ENCODE measurements at regions not wholly inside any gene's neighbourhood (a gene's known extent, or its start where the extent isn't known, plus 50 kb on each side); places are given as distances from the start of the nearest gene placed in this dataset.

GRCh38 chr14:45381091-45381490 lies 128.1 kb upstream of the MIS18BP1 start:
- no peak for TF ChIP-seq EZH2phosphoT487 (conservative IDR thresholded peaks at IDR 0.05; ENCODE audit: low read length)
- no peak for TF ChIP-seq CTCF (IDR thresholded peaks at IDR 0.05; ENCODE audit: insufficient read depth, low read length, poor library complexity, severe bottlenecking)
- Histone ChIP-seq H3K9ac (ENCODE audit: low read length) (no peak overlapping the region), H3K9me2 (replicated peaks; ENCODE audit: insufficient read depth, low read length) (no peaks in the 10 kb centered on the region), H3K27me3 (ENCODE audit: low read length) (no peaks in the 10 kb centered on the region), H3K79me2 (ENCODE audit: insufficient read depth, low read length) (no peaks in the 10 kb centered on the region), H2AFZ (ENCODE audit: low read depth, low read length, severe bottlenecking) (no peak overlapping the region), H3K4me3 (ENCODE audit: insufficient read depth, low read length, poor library complexity, severe bottlenecking) (no peak overlapping the region), H3K27ac (ENCODE audit: low read depth, low read length) (no peak overlapping the region), H3K36me3 (ENCODE audit: low read length) (no peaks in the 10 kb centered on the region), H3K9me3 (ENCODE audit: insufficient read depth, low read length) (no peaks in the 10 kb centered on the region), H3K4me2 (ENCODE audit: low read depth, low read length, poor library complexity, severe bottlenecking) (no peak overlapping the region), H3F3A (ENCODE audit: insufficient read depth) (no peaks in the 10 kb centered on the region), H4K20me1 (ENCODE audit: low read depth, low read length) (no peaks in the 10 kb centered on the region)

GRCh38 chr14:45377166-45377565 lies 124.2 kb upstream of the MIS18BP1 start:
- no peak overlapping the region for H3K4me3 ChIP-seq (ENCODE audit: insufficient read depth, low read length, poor library complexity, severe bottlenecking)
- no peaks in the 10 kb centered on the region for H3K36me3 ChIP-seq (ENCODE audit: low read length)
- H3K9me3 ChIP-seq (ENCODE audit: insufficient read depth, low read length) = no peaks in the 10 kb centered on the region
- no peak for TF ChIP-seq CTCF (IDR thresholded peaks at IDR 0.05; ENCODE audit: insufficient read depth, low read length, poor library complexity, severe bottlenecking)
- H3K27ac ChIP-seq (ENCODE audit: low read depth, low read length) = no peak overlapping the region
- no peaks in the 10 kb centered on the region for H4K20me1 ChIP-seq (ENCODE audit: low read depth, low read length)
- H2AFZ ChIP-seq (ENCODE audit: low read depth, low read length, severe bottlenecking) = no peak overlapping the region
- no peaks in the 10 kb centered on the region for H3K79me2 ChIP-seq (ENCODE audit: insufficient read depth, low read length)
- no peaks in the 10 kb centered on the region for H3F3A ChIP-seq (ENCODE audit: insufficient read depth)
- H3K27me3 ChIP-seq (ENCODE audit: low read length) = no peaks in the 10 kb centered on the region
- H3K9ac ChIP-seq (ENCODE audit: low read length) = no peak overlapping the region
- H3K4me2 ChIP-seq (ENCODE audit: low read depth, low read length, poor library complexity, severe bottlenecking) = no peak overlapping the region
- no peaks in the 10 kb centered on the region for H3K9me2 ChIP-seq (replicated peaks; ENCODE audit: insufficient read depth, low read length)

GRCh38 chr14:45373877-45374276 lies 120.9 kb upstream of the MIS18BP1 start:
- Histone ChIP-seq H2AFZ (ENCODE audit: low read depth, low read length, severe bottlenecking) (no peak overlapping the region), H3K27ac (ENCODE audit: low read depth, low read length) (no peak overlapping the region), H3K36me3 (ENCODE audit: low read length) (no peaks in the 10 kb centered on the region), H3K79me2 (ENCODE audit: insufficient read depth, low read length) (no peaks in the 10 kb centered on the region), H3K4me3 (ENCODE audit: insufficient read depth, low read length, poor library complexity, severe bottlenecking) (no peak overlapping the region), H4K20me1 (ENCODE audit: low read depth, low read length) (no peaks in the 10 kb centered on the region), H3K9ac (ENCODE audit: low read length) (no peak overlapping the region), H3K9me3 (ENCODE audit: insufficient read depth, low read length) (no peaks in the 10 kb centered on the region), H3K27me3 (ENCODE audit: low read length) (no peaks in the 10 kb centered on the region), H3K4me2 (ENCODE audit: low read depth, low read length, poor library complexity, severe bottlenecking) (no peak overlapping the region), H3K9me2 (replicated peaks; ENCODE audit: insufficient read depth, low read length) (no peaks in the 10 kb centered on the region), H3F3A (ENCODE audit: insufficient read depth) (no peaks in the 10 kb centered on the region)
- TF ChIP-seq CTCF (IDR thresholded peaks at IDR 0.05; ENCODE audit: insufficient read depth, low read length, poor library complexity, severe bottlenecking) (no peak), EZH2phosphoT487 (conservative IDR thresholded peaks at IDR 0.05; ENCODE audit: low read length) (no peak)
